CD14-positive monocyte (primary cell): ENCODE measurements at regions not wholly inside any gene's neighbourhood (a gene's known extent, or its start where the extent isn't known, plus 50 kb on each side); places are given as distances from the start of the nearest gene placed in this dataset.

Experiments used
- DNase-seq, 3 donors: peaks; one replicate each; pipeline ENCODE4 v3.0.0-alpha.2; 2011 to 2022
- H2AFZ ChIP-seq: 2 replicates; pipeline ENCODE4 v1.6.0; 2012; ENCODE audit warnings: mild to moderate bottlenecking, low read depth, low read length, inconsistent platforms; ENCODE audit not compliant: insufficient read depth, poor library complexity, severe bottlenecking
- H3K27ac ChIP-seq, 2 donors: 1 replicate in 1 of 2; 2 replicates in 1 of 2; pipeline ENCODE4 v1.5.1; 2012 to 2013; ENCODE audit warnings: low read length in 2 of 2, control low read depth in 1 of 2, inconsistent platforms in 1 of 2, low read depth in 1 of 2, mild to moderate bottlenecking in 1 of 2
- H3K27me3 ChIP-seq, 2 donors: one replicate each; pipeline versions ENCODE4 v1.6.0 to v1.6.1; 2011 to 2013; ENCODE audit warnings: low read length in 2 of 2; ENCODE audit not compliant: control insufficient read depth in 2 of 2, insufficient read depth in 2 of 2
- H3K36me3 ChIP-seq, 2 donors: replicated peaks in 1 of 2; 1 replicate in 1 of 2; 2 replicates in 1 of 2; pipeline versions ENCODE4 v1.5.1 to v1.6.1; 2012 to 2013; ENCODE audit warnings: low read length in 2 of 2, control low read depth in 1 of 2, inconsistent platforms in 1 of 2, mild to moderate bottlenecking in 1 of 2; ENCODE audit not compliant: insufficient read depth in 2 of 2, control insufficient read depth in 1 of 2
- H3K4me1 ChIP-seq, 2 donors: 1 replicate in 1 of 2; 2 replicates in 1 of 2; pipeline versions ENCODE4 v1.5.1 to v1.6.1; 2012 to 2013; ENCODE audit warnings: low read length in 2 of 2, control low read depth in 1 of 2, inconsistent platforms in 1 of 2, mild to moderate bottlenecking in 1 of 2, moderate library complexity in 1 of 2; ENCODE audit not compliant: insufficient read depth in 2 of 2, control insufficient read depth in 1 of 2
- H3K4me2 ChIP-seq: replicated peaks from 2 replicates; pipeline ENCODE3; 2012; ENCODE audit warnings: low read length, moderate library complexity, mild to moderate bottlenecking; ENCODE audit not compliant: poor library complexity, severe bottlenecking; ENCODE audit errors: extremely low read depth
- H3K4me3 ChIP-seq, 3 experiments: fragments of 200-600 bp in 1 of 3; sonication (generic) in 1 of 3; replicated peaks in 1 of 3; 1 replicate in 2 of 3; 2 replicates in 1 of 3; pipeline ENCODE4 v1.5.1; 2011 to 2013; ENCODE audit warnings: low read length in 3 of 3, mild to moderate bottlenecking in 3 of 3, control low read depth in 2 of 3, low read depth in 2 of 3, inconsistent platforms in 1 of 3, moderate library complexity in 1 of 3
- H3K79me2 ChIP-seq: 2 replicates; pipeline ENCODE4 v1.6.0; 2012; ENCODE audit warnings: mild to moderate bottlenecking, control low read depth, inconsistent platforms, low read length, moderate library complexity; ENCODE audit not compliant: insufficient read depth
- H3K9ac ChIP-seq: 2 replicates; pipeline ENCODE4 v1.6.0; 2017; ENCODE audit warnings: low read length, mild to moderate bottlenecking; ENCODE audit not compliant: insufficient read depth, poor library complexity, severe bottlenecking
- H3K9me3 ChIP-seq, 2 donors: replicated peaks in 1 of 2; 1 replicate in 1 of 2; 2 replicates in 1 of 2; pipeline versions ENCODE4 v1.5.1 to v1.6.1; 2012 to 2013; ENCODE audit warnings: low read length in 2 of 2, control low read depth in 1 of 2; ENCODE audit not compliant: control insufficient read depth in 1 of 2, insufficient read depth in 1 of 2
- H4K20me1 ChIP-seq: 2 replicates; pipeline ENCODE4 v1.6.0; 2012; ENCODE audit warnings: mild to moderate bottlenecking, low read length, control low read depth, moderate library complexity; ENCODE audit not compliant: insufficient read depth
- H3K27ac Mint-ChIP-seq, 7 donors: one replicate each; pipeline ENCODE4 v1.8.0; 2020; ENCODE audit warnings: mild to moderate bottlenecking in 7 of 7, mixed read lengths in 7 of 7, moderate library complexity in 6 of 7, inconsistent platforms in 2 of 7
- H3K27me3 Mint-ChIP-seq, 3 donors: one replicate each; pipeline ENCODE4 v1.8.0; 2021 to 2022; ENCODE audit warnings: low read depth in 3 of 3, mild to moderate bottlenecking in 3 of 3, mixed read lengths in 3 of 3, moderate library complexity in 3 of 3, inconsistent platforms in 1 of 3
- H3K36me3 Mint-ChIP-seq, 2 donors: one replicate each; pipeline ENCODE4 v1.8.0; 2020; ENCODE audit warnings: mixed read lengths in 2 of 2, inconsistent platforms in 1 of 2, mild to moderate bottlenecking in 1 of 2
- H3K4me1 Mint-ChIP-seq: one replicate; pipeline ENCODE4 v1.8.0; 2020; ENCODE audit warnings: mild to moderate bottlenecking, mixed read lengths
- H3K4me3 Mint-ChIP-seq, 2 donors: one replicate each; pipeline ENCODE4 v1.8.0; 2020; ENCODE audit warnings: mild to moderate bottlenecking in 2 of 2, mixed read lengths in 2 of 2, moderate library complexity in 1 of 2
- H3K9me3 Mint-ChIP-seq, 7 donors: one replicate each; pipeline ENCODE4 v1.8.0; 2020 to 2022; ENCODE audit warnings: mixed read lengths in 7 of 7, mild to moderate bottlenecking in 6 of 7, moderate library complexity in 6 of 7, inconsistent platforms in 2 of 7
- CTCF ChIP-seq: fragments of 200-600 bp; IDR thresholded peaks from one replicate; pipeline ENCODE4 v1.8.0; 2022; ENCODE audit warnings: antibody characterized with exemption, mild to moderate bottlenecking
- WGBS: methylation state at CpG from one replicate; pipeline ENCODE4 v1.1.5; 2013; ENCODE audit warnings: missing lambda C conversion rate; ENCODE audit not compliant: insufficient coverage; 5-methylcytosine and 5-hydroxymethylcytosine counted together
- intact Hi-C, 2 donors: fragments of 100-400 bp; cut with micrococcal nuclease; formaldehyde crosslinking; loops; one replicate each; pipeline versions ENCODE4 v1.15.0 to v1.15.1; 2023

- no peaks in the 10 kb centered on the region for H4K20me1 ChIP-seq
- H3K27ac Mint-ChIP-seq = no peak overlapping the region
- H2AFZ ChIP-seq = no peak overlapping the region
- H3K9me3 ChIP-seq = no peaks in the 10 kb centered on the region
- no peak for TF ChIP-seq CTCF
- intact Hi-C loops = no loop called here
- H3K9ac ChIP-seq = no peak overlapping the region
- no peaks in the 10 kb centered on the region for H3K4me1 Mint-ChIP-seq
- no peaks in the 10 kb centered on the region for H3K4me1 ChIP-seq
- no peak overlapping the region for H3K27ac ChIP-seq
- DNase-seq = no peak
- H3K36me3 ChIP-seq = no peaks in the 10 kb centered on the region
- no peaks in the 10 kb centered on the region for H3K27me3 ChIP-seq
- no peak overlapping the region for H3K4me2 ChIP-seq
- no peaks in the 10 kb centered on the region for H3K27me3 Mint-ChIP-seq
- H3K4me3 Mint-ChIP-seq = no peak overlapping the region
- peaks cover 2 to 9% (median 7%) of the 10 kb centered on the region in 7 donors for H3K9me3 Mint-ChIP-seq
- H3K79me2 ChIP-seq = no peaks in the 10 kb centered on the region
- no peak overlapping the region for H3K4me3 ChIP-seq
- no peaks in the 10 kb centered on the region for H3K36me3 Mint-ChIP-seq
These were observed 73.0 kb upstream of the BTBD3 start for GRCh38 chr20:11844691-11845090.

GRCh38 chr20:11845340-11845739 lies 72.4 kb upstream of the BTBD3 start:
- H3K9me3 ChIP-seq = no peaks in the 10 kb centered on the region
- no peaks in the 10 kb centered on the region for H3K4me1 Mint-ChIP-seq
- 66% methylated on average over 2 of the region's 3 CpGs for WGBS
- TF ChIP-seq CTCF = no peak
- intact Hi-C loops = no loop called here
- H4K20me1 ChIP-seq = no peaks in the 10 kb centered on the region
- H3K27ac Mint-ChIP-seq = no peak overlapping the region
- H3K79me2 ChIP-seq = no peaks in the 10 kb centered on the region
- no peaks in the 10 kb centered on the region for H3K27me3 ChIP-seq
- peaks cover 2 to 9% (median 7%) of the 10 kb centered on the region in 7 donors for H3K9me3 Mint-ChIP-seq
- no peak overlapping the region for H3K27ac ChIP-seq
- H3K4me1 ChIP-seq = no peaks in the 10 kb centered on the region
- H3K36me3 Mint-ChIP-seq = no peaks in the 10 kb centered on the region
- no peak overlapping the region for H3K4me2 ChIP-seq
- H3K4me3 Mint-ChIP-seq = no peak overlapping the region
- no peak overlapping the region for H2AFZ ChIP-seq
- no peak for DNase-seq
- no peaks in the 10 kb centered on the region for H3K36me3 ChIP-seq
- H3K9ac ChIP-seq = no peak overlapping the region
- no peaks in the 10 kb centered on the region for H3K27me3 Mint-ChIP-seq
- H3K4me3 ChIP-seq = no peak overlapping the region
